ENCODE measurements at regions not wholly inside any gene's neighbourhood (a gene's known extent, or its start where the extent isn't known, plus 50 kb on each side); places are given as distances from the start of the nearest gene placed in this dataset.

DNA sequence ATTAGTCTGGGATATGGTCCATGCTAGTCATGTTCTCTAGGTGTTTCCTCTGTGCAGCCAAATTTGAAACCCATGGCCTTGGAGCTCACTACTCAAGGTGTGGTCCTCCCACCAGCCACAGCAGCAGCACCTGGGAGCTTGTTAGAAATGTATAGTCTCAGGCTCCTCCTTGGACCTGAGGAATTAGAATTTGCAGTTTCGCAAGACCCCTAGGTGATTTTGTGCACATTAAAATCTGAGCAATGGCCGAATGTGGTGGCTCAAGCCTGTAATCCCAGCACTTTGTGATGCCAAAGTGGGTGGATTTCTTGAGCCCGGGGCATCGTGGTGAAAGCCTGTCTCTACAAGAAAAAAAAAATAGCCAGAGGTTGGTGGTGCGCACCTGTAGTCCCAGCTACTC, 72.3 kb upstream of the NEK6 start:
- Histone ChIP-seq H3K36me3 (ENCODE audit: control insufficient read depth, insufficient read depth, low read length) (no peaks in the 10 kb centered on the region), H3K27ac (ENCODE audit: low read length) (no peak overlapping the region), H3K27me3 (ENCODE audit: control insufficient read depth, insufficient read depth, low read length) (no peaks in the 10 kb centered on the region), H3K9me3 (ENCODE audit: control insufficient read depth, insufficient read depth, low read depth, low read length) (no peaks in the 10 kb centered on the region), H3K4me3 (ENCODE audit: low read depth in 2 of 2, low read length in 2 of 2) (no peak overlapping the region), H3K4me1 (ENCODE audit: control insufficient read depth, insufficient read depth, low read length) (no peaks in the 10 kb centered on the region)
- intact Hi-C loops (cut with micrococcal nuclease; ENCODE audit: unreplicated experiment) (no loop called here), in situ Hi-C loops (cut with HindIII; ENCODE audit: low pct_unique_long_range_greater_than_20kb, low sequenced_read_pairs) (no loop called here)
- DNase-seq (ENCODE audit: low read depth, low spot score) (no peak), ATAC-seq (no peak)
- TF ChIP-seq, protein P1, sequence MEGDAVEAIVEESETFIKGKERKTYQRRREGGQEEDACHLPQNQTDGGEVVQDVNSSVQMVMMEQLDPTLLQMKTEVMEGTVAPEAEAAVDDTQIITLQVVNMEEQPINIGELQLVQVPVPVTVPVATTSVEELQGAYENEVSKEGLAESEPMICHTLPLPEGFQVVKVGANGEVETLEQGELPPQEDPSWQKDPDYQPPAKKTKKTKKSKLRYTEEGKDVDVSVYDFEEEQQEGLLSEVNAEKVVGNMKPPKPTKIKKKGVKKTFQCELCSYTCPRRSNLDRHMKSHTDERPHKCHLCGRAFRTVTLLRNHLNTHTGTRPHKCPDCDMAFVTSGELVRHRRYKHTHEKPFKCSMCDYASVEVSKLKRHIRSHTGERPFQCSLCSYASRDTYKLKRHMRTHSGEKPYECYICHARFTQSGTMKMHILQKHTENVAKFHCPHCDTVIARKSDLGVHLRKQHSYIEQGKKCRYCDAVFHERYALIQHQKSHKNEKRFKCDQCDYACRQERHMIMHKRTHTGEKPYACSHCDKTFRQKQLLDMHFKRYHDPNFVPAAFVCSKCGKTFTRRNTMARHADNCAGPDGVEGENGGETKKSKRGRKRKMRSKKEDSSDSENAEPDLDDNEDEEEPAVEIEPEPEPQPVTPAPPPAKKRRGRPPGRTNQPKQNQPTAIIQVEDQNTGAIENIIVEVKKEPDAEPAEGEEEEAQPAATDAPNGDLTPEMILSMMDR (IDR thresholded peaks at IDR 0.05), result no peak
- TF ChIP-seq TCF7L2 (IDR thresholded peaks at IDR 0.05; ENCODE audit: low read depth, low read length), result no peak
- TF ChIP-seq, protein P2, sequence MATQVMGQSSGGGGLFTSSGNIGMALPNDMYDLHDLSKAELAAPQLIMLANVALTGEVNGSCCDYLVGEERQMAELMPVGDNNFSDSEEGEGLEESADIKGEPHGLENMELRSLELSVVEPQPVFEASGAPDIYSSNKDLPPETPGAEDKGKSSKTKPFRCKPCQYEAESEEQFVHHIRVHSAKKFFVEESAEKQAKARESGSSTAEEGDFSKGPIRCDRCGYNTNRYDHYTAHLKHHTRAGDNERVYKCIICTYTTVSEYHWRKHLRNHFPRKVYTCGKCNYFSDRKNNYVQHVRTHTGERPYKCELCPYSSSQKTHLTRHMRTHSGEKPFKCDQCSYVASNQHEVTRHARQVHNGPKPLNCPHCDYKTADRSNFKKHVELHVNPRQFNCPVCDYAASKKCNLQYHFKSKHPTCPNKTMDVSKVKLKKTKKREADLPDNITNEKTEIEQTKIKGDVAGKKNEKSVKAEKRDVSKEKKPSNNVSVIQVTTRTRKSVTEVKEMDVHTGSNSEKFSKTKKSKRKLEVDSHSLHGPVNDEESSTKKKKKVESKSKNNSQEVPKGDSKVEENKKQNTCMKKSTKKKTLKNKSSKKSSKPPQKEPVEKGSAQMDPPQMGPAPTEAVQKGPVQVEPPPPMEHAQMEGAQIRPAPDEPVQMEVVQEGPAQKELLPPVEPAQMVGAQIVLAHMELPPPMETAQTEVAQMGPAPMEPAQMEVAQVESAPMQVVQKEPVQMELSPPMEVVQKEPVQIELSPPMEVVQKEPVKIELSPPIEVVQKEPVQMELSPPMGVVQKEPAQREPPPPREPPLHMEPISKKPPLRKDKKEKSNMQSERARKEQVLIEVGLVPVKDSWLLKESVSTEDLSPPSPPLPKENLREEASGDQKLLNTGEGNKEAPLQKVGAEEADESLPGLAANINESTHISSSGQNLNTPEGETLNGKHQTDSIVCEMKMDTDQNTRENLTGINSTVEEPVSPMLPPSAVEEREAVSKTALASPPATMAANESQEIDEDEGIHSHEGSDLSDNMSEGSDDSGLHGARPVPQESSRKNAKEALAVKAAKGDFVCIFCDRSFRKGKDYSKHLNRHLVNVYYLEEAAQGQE (IDR thresholded peaks at IDR 0.05; ENCODE audit: insufficient read depth in 1 of 2, low read depth in 2 of 2, low read length in 1 of 2), result no peak
- BruUV-seq (replicated peaks), result no TSS peak
- POLR2A ChIA-PET, result no interaction called here
- CTCF ChIA-PET, result interaction anchor here (0.6 kb wide), 1 partner anchor 101 kb away, joined by 5 read pairs; no protein-coding TSS in a partner anchor

DNA sequence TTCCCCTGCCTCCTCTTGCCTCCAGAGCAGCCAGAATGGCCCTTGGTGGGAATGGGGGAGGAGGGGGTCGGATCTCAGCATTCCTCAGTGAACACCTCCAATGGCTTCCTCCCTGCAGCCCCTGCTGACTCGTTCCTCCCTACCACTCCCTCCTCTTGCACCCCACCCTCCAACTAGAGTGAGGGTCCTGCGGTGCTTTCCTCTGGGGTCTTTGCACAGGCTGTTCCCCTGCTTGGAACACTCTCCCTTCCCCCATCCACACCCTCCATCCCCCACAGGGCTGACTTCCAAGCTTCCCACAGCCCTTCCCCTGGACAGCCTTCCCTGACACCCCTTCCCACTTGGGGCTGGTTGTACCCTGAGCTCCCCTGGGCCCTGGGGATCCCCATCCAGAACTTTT, 70.4 kb upstream of the NEK6 start:
- Histone ChIP-seq H3K4me1 (ENCODE audit: control insufficient read depth, insufficient read depth, low read length) (no peaks in the 10 kb centered on the region), H3K36me3 (ENCODE audit: control insufficient read depth, insufficient read depth, low read length) (no peaks in the 10 kb centered on the region), H3K27me3 (ENCODE audit: control insufficient read depth, insufficient read depth, low read length) (no peaks in the 10 kb centered on the region), H3K9me3 (ENCODE audit: control insufficient read depth, insufficient read depth, low read depth, low read length) (no peaks in the 10 kb centered on the region), H3K4me3 (ENCODE audit: low read depth in 2 of 2, low read length in 2 of 2) (no peak overlapping the region), H3K27ac (ENCODE audit: low read length) (no peak overlapping the region)
- ChIA-PET CTCF (no interaction called here), POLR2A (no interaction called here)
- no TSS peak for BruUV-seq (replicated peaks)
- intact Hi-C loops (cut with micrococcal nuclease; ENCODE audit: unreplicated experiment) (no loop called here), in situ Hi-C loops (cut with HindIII; ENCODE audit: low pct_unique_long_range_greater_than_20kb, low sequenced_read_pairs) (no loop called here)
- DNase-seq (ENCODE audit: low read depth, low spot score) (no peak), ATAC-seq (no peak)
- TF ChIP-seq TCF7L2 (IDR thresholded peaks at IDR 0.05; ENCODE audit: low read depth, low read length) (no peak), SIN3A (IDR thresholded peaks at IDR 0.05; ENCODE audit: borderline replicate concordance, insufficient read depth, low read depth, low read length) (no peak)
- TF ChIP-seq, protein P2 (IDR thresholded peaks at IDR 0.05; ENCODE audit: insufficient read depth in 1 of 2, low read depth in 2 of 2, low read length in 1 of 2), result no peak
